HG02623 (cell line): ENCODE measurements at regions not wholly inside any gene's neighbourhood (a gene's known extent, or its start where the extent isn't known, plus 50 kb on each side); places are given as distances from the start of the nearest gene placed in this dataset.
"Not testable (repeated sequence)": the region's sequence is repeated elsewhere in the genome, so short reads cannot be mapped to it uniquely, and the experiment has no call there.

Experiments
- ATAC-seq: cut with Tn5 transposase; IDR thresholded peaks from one replicate; pipeline ENCODE4 v1.9.1; 2021; ENCODE audit warnings: moderate library complexity; ENCODE audit not compliant: unreplicated experiment

DNA sequence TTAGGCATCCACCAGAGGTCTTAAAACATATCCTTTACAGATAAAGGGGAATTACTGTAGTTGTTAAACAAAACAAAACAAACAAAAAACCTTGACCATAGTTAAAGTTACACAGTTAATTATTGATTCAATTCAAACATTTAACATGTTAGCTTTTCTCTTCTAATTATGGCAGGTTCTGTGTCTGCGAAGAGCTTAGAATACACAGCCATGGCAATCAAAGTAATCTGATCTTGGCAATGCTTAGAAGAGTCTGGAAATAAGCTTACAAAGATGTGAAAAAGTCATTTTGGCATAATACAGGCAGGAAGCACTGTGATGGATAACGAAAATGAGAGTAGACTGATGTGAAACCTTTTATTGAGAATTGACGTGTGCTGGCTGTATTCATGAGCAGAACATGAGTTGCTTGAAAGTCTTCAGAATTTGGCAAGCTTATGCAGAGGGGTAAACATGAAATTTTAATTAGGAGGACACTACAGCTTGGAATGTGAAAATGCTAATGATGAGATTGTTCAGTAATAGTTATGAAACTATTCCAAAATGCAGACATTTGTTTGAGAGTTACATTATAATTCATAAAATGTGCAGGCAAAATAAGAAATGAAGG is 629.6 kb downstream of the FSCB start:
- ATAC-seq = no peak

DNA sequence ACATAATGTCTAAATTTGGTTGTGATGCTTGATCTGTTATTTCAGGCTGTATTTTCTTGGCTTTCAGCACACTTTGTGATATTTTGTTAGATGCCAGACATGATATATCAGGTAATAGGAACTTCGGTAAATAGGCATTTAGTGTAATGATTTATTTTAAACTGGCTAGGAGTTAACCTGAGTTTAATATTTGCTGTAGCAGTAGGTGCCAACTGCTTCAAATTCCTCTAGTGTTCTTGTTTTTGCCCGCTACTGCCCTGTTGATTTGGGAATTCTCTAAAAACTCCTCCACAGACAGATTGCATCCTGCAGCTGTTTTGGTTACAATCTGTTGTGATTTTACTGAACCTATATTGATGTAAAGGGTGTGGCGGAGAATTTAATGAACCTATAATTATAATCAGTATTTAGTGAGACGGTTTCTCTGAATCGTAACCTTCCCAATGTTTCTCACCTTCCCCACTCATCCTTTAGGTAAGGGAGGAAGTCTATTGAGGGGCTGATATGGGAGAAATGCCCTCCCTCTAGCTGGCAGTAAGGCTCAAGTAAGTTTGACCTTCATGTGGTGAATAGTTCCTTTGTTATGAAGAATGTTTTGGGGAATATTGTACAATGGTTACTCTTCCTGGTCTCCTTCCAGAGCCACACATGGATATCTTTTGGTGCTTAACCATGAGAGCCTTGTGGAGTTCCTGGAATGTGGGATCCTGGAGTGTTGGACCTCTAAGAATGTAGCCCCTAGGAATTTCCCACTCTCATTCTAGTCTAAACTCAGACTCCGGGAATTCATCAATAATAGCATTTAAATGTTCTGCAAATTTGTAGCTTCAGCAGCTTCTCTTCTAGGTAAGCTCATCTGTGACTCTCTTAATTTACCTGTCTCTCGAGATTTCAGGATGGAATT is 634.1 kb downstream of the FSCB start:
- no peak for ATAC-seq

DNA sequence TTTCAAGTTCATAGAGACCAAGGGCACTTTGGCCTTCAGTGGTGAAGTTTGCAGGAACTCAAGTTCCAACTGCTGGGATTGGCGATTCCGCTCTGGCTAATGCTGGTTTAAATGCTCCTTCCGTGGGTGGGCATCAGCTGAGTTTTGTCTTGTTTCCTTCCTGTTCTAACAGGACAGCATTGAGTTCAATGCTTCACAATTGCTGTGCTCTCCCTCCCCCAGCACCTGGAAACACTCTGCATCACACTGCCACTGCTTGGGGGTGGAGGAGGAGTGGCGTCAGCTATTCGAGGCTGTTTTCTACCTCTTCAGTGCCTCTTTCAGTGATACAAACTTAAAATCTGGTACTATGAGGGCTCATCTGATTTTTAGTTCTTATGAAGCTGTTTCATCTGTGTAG is 634.9 kb downstream of the FSCB start:
- ATAC-seq = no peak

DNA sequence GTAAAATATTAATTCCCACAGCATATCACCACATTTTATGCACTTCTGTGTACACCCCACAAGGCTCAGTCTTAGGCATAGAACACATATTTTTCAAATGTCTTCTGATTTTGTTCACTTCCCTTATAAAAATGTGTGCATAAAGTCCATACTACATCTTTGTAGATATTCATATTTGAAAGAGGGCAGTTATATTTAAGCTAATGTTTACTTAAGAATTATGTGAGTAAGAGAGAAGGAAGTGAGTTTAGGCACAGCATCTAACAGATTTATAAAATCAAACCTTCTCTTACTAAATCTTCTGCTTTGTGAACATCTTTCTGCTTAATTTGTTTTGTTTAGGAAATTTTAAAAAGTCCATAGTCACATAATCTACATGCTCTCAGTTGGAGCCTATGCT is 648.1 kb downstream of the FSCB start:
- ATAC-seq = no peak

DNA sequence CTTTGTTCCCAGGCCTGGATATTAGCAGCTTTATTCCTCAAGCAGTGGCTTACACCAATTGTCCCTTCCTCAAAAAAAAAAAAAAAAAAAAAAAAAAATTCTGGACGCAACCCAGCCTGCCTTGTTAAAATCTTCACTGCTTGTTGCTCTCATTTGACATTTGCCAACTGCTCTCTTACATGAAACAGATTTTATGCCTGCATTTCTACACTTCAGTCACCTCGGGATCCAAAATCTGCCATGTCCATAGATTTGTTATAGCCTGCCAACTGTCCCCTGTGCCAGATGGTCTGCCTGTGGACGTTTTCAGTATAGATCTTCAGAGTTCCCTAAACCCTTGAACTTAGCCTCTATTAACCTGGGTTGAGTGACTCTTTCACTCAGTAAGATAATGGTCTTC is 651.5 kb downstream of the FSCB start:
- no peak for ATAC-seq

DNA sequence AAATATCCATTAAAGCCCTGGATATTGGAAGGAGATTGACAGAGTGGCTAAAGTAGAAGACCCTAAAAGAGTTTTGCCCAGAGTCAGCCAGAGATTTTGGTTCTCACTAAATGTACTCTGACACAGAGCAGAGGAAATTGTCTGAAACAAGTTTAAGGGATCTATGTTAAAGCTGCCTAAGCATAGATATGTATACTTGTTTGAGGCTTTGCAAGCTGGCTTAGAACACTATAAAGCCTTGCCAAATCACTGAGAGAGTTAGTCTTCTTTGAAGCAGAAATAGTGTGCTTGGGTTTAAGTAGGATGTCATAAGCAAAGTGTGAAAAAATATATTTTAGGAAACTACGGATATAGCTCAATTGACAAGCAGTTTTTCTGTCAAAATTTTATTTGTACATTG is 653.5 kb downstream of the FSCB start:
- no peak for ATAC-seq

DNA sequence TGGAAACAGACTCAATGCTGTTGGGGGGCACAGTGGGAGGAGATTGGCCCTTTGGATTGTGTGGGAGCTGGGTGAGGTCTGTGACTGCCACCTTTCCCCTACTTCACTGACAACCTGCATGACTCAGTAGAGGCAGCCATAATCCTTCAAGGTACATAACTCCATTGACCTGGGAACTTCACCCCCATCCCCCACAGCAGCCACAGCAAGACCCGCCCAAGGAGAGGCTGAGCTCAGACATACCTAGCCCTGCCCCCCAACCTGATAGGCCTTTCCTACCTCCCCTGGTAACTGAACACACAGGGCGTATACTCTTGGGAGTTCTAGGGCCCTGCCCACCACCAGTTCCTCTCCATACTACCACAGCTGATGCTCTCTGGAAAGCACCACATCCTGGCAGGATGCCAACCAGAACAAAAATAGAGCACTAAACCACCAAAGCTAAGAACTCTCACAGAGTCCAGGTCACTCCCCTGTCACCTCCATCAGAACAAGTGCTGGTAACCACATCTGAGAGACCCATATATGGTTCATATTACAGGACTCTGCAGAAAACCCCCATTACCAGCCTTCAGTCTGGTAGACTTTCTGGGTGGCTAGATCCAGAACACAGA is 703.9 kb downstream of the FSCB start:
- ATAC-seq = peak; percentile 58

DNA sequence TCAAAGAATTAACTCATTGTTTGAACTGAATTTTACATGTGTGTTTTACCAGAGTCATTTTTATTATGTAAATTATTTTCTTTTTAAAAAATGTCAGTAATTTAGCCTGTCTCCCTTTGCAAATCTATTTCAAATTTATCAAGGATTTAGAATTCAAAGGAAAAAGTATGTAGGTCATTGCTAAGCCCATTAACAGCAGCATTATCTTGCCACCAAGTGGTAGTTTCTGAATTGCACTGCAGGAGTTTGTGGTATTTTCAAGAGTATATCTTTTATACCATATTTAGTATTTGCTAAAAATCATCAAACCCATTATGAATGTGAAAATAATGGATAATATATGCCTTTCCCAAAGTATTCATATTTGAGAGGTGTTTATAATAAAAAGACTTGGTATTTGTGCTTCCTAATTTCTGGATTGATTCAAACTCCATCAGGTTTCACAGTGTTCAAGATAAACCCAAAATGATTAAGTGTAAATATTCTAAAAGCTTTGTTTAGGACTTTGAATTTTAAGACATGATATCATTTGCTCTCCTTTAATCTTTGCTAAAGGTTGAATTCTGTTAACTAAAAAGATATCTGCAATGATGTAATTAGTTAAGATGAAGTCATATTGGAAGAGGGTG is 711.4 kb downstream of the FSCB start:
- ATAC-seq = no peak

DNA sequence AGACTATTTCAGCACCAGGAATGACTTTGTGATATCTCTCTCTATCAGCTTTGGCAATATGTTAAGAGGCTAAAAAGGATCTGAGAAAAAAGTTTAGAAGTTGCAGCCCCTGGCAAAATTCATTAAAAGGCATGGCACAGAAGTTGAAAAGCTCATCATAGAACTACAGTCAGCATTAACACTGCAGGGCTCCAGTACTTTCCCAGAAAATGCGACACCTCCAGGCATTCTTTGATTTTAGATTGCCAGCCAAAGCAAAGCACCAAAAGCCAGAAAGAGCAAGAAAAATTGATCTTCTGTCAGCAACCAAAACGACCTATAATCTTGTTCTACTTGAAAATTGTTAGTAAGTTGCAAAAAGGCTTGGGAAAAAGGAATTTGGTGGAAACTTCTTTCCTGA is 713.5 kb downstream of the FSCB start:
- no peak for ATAC-seq

DNA sequence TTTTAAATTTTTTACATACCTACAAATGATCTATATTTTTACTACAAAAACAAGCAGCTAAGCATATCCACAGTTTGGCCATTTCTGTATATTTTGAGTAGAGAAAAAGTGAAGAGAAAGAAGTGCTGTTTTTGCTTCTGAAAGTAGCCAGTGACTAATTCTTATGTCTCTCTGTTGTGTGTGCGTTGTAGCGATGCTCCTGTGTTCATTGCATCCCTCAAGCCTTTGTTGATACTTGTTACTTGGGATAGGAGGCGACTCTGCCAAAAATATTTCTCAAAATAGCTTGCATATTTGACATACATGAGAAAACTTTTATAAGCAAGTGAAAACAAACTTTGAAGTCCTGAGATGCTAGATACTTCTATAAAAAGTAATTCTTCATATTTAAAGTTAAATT is 714.1 kb downstream of the FSCB start:
- ATAC-seq = no peak

DNA sequence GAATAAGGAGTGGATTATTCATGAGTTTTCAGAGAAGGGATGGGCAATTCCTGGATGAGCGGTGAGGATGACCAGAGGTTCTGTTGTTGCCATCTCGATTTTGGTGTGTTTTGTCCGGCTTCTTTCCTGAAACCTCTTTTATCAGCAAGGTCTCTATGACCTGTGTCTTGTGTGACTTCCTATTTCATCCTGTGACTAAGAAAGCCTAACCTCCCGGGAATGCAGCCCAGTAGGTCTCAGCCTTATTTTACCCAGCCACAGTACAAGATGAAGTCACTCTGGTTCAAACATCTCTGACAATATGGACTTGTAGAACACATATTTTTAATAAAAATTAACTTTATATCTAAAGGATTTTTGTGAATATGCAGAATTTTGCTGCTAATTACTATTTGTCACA is 716.4 kb downstream of the FSCB start:
- ATAC-seq = no peak

DNA sequence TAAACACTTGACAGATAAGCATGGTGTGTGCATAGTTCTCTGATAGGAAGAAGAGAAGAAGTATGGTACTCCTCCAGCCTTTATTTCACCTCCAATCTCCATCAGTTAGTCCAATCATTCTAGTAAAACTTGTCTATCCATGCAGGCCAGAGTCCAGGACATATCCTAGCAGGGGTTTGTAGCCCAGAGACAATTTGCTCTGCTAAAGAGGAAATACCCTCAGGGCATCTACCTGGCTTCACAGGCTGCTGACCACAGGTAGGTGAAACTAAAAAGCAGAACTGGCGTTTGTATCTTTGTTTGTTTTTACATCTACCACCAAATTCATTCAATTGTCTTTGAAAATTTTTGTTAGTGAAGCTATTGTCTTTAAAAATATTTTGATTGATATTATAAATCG is 717.6 kb downstream of the FSCB start:
- no peak for ATAC-seq

DNA sequence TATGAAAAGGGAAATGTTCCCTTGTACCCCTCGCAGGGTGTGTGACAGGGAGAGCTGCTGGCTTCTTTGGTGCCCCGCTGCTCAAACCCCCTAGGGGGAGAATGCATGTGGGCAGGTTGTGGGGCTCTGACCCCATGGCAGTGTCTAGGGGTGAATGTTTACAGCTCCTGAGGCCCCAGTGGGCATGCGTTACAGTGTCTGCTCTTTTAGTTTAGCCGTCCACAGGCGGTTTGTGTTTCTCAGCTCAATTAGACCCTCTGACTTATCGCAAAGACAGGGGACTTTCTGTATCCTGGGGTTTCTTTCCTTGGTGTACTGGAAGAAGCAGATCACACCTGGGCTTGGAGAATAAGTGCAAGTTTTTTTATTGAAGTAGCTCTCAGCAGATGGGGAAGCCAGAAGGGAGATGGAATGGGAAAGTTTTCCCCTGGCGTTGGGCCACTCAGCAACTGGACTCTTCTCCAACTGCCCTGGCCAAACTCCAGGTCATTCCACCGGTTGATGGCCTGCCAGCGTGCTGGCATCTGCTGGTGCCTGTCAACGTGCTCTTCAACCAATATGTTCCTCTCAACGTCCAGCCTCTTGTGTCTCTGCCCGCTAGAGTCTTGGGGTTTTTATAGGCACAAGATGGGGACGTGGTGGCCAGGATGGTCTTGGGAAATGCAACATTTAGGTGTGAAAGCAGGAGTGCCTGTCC is 720.9 kb downstream of the FSCB start:
- no peak for ATAC-seq

DNA sequence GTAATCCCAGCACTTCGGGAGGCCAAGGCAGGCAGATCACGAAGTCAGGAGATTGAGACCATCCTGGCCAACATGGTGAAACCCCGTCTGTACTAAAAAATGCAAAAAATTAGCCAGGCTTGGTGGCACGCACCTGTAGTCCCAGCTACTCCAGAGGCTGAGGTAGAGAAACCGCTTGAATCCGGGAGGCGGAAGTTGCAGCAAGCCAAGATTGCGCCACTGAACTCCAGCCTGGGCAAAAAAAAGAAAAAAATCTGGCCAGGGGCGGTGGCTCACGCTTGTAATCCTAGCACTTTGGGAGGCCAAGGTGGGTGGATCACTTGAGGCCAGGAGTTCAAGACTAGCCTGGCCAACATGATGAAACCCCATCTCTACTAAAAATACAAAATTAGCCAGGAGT is 722.7 kb downstream of the FSCB start:
- ATAC-seq = not testable (repeated sequence)

DNA sequence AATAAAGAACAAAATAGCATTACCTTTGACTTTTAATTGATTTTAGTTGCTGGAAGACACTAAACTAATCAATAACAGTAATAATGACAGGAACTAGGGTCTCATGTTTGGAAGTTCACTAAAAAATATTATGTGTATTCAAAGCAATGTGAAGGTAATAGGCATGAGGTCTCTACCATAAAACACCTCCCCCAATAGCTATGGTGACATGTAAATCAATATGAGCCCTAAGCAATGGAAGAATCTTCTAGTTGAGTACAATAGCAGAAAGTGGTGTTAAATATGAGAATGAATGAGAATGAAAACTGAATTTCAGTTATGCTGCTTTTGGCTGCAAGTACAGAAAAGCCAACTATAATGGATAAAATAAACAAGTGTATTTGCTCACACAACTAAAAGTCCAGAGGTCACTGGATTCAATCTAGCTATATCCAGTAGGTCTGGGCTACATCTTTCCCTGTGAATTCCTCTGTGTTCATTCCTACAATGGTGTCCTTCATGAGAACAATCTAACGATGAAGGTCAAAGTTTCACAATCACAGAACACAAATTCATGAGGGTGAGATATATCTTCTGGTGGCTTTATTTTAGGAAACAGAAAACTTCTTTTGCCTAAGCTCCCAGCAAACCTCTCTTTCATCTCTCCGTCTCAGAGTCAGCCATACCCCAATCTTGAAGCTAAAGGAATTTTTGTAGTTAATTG is 728.0 kb downstream of the FSCB start:
- no peak for ATAC-seq

DNA sequence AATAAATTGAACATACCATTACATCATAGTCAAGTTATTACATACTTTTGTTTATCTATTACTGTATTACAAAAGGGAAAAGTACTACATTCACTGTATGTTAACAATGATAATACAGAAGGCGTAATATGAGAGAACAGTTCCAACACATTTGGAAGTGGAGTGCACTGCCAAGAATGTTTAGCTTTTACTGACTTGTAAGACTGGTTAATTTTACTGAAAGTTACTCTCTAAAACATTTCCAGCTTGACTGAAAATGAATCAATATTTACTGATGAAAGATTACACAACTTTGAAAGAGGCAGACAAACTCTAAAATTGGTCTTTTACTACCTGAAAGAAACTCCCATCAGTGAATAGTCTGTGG is 728.5 kb downstream of the FSCB start:
- ATAC-seq = no peak

DNA sequence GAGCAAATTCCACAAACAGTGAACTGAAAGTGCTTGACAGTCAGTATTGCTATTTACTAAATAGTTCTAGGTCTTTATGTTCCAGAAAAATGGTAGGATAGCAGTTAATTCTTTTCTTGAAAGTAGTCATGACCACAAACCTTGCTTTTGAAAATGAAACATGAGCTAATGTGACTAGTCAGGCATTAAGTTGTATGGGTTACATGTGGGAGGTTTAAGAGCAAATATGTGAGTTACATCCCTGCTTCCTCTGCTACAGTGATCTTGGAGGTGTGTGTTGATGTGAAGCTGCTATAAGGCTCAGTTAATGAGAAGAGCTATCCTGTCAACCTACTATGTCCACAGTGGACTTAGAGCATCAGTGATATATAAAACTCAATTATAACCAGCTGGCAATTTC is 741.6 kb downstream of the FSCB start:
- ATAC-seq = no peak

DNA sequence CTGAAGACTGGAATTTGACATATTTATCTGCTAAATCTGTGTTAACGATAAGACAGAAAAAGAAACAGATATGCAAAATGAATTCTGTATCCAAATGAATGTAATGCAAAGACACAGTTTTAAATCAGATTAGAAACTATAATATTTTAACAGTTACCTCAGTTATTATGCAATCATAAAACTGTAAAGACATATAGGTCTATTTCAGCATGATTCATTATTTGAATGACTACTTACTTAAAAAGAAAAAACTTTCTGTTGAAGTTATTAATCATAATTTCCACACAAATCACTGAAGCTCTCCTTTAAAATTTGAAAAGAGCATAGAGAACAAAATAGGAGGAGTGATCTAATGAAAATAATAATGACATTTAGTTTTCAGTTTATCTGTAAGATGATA is 742.6 kb downstream of the FSCB start:
- ATAC-seq = no peak

DNA sequence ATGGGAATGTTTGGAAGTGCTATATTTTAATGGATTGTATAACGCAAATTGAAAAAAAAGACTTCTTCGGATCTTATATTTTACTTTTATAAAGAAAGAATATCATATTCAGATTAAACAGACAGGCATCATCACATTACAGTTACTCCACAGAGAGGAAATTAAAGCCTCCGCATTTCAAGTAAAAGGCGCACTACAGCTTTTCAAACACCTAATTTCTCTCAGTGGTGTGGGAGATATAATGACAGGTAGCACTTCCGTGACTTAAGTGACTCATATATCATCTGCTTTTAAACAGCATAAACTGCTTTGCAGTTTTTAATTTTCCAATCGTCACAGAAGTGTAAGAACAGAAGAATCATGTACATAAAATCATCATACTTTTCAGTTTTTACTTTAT is 751.4 kb downstream of the FSCB start:
- ATAC-seq = no peak

DNA sequence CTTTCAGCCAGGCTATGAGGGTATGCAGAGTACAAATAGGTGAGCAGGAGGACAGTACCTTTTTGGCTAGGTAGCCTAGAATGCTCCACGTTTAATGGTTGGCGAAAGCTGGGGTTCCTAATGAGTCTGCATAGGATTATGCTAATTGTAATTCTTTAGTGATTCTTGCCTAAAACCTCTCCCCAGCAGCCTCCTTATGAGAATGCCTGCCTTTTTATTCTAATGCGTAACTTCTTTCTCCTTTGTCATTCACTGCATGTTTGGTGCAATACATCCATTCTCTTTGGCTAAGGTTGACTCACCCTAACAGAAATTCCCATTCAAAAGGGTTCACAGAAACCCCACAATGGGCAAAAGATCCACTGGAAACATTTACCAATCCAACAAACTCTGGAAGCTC is 752.2 kb downstream of the FSCB start:
- ATAC-seq = no peak

DNA sequence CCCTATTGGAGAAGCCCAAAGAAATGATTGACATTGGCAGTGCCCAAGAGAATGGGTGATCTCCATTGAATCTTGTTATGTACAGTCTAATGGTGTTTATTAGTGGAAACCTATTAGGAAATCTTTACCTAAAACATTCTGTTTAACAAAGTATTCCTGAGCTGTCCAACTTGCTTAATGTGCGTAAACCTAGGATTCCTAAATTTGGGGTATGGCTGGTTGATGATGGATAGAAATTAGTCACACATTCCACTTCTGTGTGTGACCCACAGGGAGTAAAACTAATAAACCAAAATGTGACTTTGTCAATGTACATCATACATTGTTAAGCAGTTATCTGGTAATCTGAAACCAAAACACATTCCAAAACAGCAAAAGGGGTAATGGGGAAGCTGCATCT is 761.3 kb downstream of the FSCB start:
- no peak for ATAC-seq
